ENCODE measurements at regions not wholly inside any gene's neighbourhood (a gene's known extent, or its start where the extent isn't known, plus 50 kb on each side); places are given as distances from the start of the nearest gene placed in this dataset.

GRCh38 chr6:15077961-15078360 is 167.9 kb upstream of the JARID2 start:
- intact Hi-C loops (cut with micrococcal nuclease; ENCODE audit: unreplicated experiment) (no loop called here), in situ Hi-C loops (cut with MboI) (no loop called here)
- POLR2A ChIA-PET = no interaction called here
- CTCF ChIA-PET = interaction anchor here (1.2 kb wide), 1 partner anchor 62 kb away, joined by 3 read pairs; no protein-coding TSS in a partner anchor
- no peak overlapping the region for H3K4me2 ChIP-seq (ENCODE audit: control insufficient read depth, insufficient read depth)
- no peaks in the 10 kb centered on the region for H3K4me1 ChIP-seq (ENCODE audit: control insufficient read depth, insufficient read depth, low read length)
- FAIRE-seq (no peak), ATAC-seq (no peak), DNase-seq (ENCODE audit: low read depth, low spot score) (no peak)
- H2AFZ ChIP-seq (ENCODE audit: control insufficient read depth, low read depth, low read length) = no peak overlapping the region
- H3K27ac ChIP-seq (ENCODE audit: control insufficient read depth, insufficient read depth) = no peak overlapping the region
- RAD21 ChIA-PET (ENCODE audit: unreplicated experiment) = no interaction called here
- 73% methylated on average over 5 of the region's 5 CpGs for WGBS (ENCODE audit: insufficient coverage, insufficient replicate concordance, low lambda C conversion rate, missing lambda C conversion rate)
- no peaks in the 10 kb centered on the region for H3K9me3 ChIP-seq (replicated peaks; ENCODE audit: control insufficient read depth, insufficient read depth, low read length)
- H3K79me2 ChIP-seq (ENCODE audit: control insufficient read depth, insufficient read depth, low read length) = no peaks in the 10 kb centered on the region
- H4K20me1 ChIP-seq (ENCODE audit: control insufficient read depth, insufficient read depth) = no peaks in the 10 kb centered on the region
- no peak overlapping the region for H3K9ac ChIP-seq (ENCODE audit: control insufficient read depth, insufficient read depth, low read length)
- no peak for TF ChIP-seq KAT2A (conservative IDR thresholded peaks at IDR 0.05; ENCODE audit: control insufficient read depth, low read depth, low read length)
- TF ChIP-seq MYC (IDR thresholded peaks at IDR 0.05; ENCODE audit: insufficient read depth, insufficient read length, insufficient replicate concordance, low read length, severe bottlenecking) = no peak
- TF ChIP-seq, protein P1, sequence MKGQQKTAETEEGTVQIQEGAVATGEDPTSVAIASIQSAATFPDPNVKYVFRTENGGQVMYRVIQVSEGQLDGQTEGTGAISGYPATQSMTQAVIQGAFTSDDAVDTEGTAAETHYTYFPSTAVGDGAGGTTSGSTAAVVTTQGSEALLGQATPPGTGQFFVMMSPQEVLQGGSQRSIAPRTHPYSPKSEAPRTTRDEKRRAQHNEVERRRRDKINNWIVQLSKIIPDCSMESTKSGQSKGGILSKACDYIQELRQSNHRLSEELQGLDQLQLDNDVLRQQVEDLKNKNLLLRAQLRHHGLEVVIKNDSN (IDR thresholded peaks at IDR 0.05; ENCODE audit: borderline replicate concordance, extremely low read length, insufficient read depth, low read depth, low read length) = no peak
- TF ChIP-seq FOXM1 (IDR thresholded peaks at IDR 0.05; ENCODE audit: low read depth, low read length) = no peak
- no peak for TF ChIP-seq EGR1 (IDR thresholded peaks at IDR 0.05; ENCODE audit: borderline replicate concordance in 1 of 2, low read depth in 2 of 2, low read length in 2 of 2)
- TF ChIP-seq TARDBP (IDR thresholded peaks at IDR 0.05; ENCODE audit: borderline replicate concordance) = no peak
- TF ChIP-seq NFXL1 (IDR thresholded peaks at IDR 0.05; ENCODE audit: borderline replicate concordance) = no peak
- no peak for TF ChIP-seq POLR2A (IDR thresholded peaks at IDR 0.05; ENCODE audit: low read depth, low read length)
- TF ChIP-seq BCLAF1 (IDR thresholded peaks at IDR 0.05) = no peak
- TF ChIP-seq STAT1 (conservative IDR thresholded peaks at IDR 0.05) = no peak
- no peak for TF ChIP-seq ETV6 (conservative IDR thresholded peaks at IDR 0.05 in 1 of 2, IDR thresholded peaks at IDR 0.05 in 1 of 2; ENCODE audit: borderline replicate concordance in 1 of 2, low read depth in 1 of 2)
- no peak for TF ChIP-seq EP300 (IDR thresholded peaks at IDR 0.05; ENCODE audit: borderline replicate concordance in 1 of 2, control insufficient read depth in 1 of 2, low read depth in 2 of 2, low read length in 2 of 2)
- TF ChIP-seq ZNF384 (IDR thresholded peaks at IDR 0.05; ENCODE audit: borderline replicate concordance, low read depth, low read length) = no peak
- no peak for TF ChIP-seq RAD21 (IDR thresholded peaks at IDR 0.05; ENCODE audit: insufficient read depth, low read depth, low read length)
- no peaks in the 10 kb centered on the region for H3K27me3 ChIP-seq (replicated peaks in 1 of 2; ENCODE audit: control insufficient read depth in 2 of 2, insufficient read depth in 2 of 2, low read length in 1 of 2)
- no peaks in the 10 kb centered on the region for H3K36me3 ChIP-seq (ENCODE audit: control insufficient read depth in 2 of 2, insufficient read depth in 2 of 2, low read length in 1 of 2)
- H3K4me3 ChIP-seq = no peak overlapping the region
- SMC1A ChIA-PET (ENCODE audit: uncharacterized antibody, unreplicated experiment) = no interaction called here
- no TSS peak for BruUV-seq (replicated peaks)

Measured in GM12878 (cell line).